Stimulated activated CD4-positive, alpha-beta T cell treated with anti-CD3 and anti-CD28 coated beads, Interleukin-1b, Interleukin-23, amount 100 ng/mL, for 24 hours (primary cell): ENCODE measurements at regions not wholly inside any gene's neighbourhood (a gene's known extent, or its start where the extent isn't known, plus 50 kb on each side); places are given as distances from the start of the nearest gene placed in this dataset.
"Not testable (repeated sequence)": the region's sequence is repeated elsewhere in the genome, so short reads cannot be mapped to it uniquely, and the experiment has no call there.

Experiments
- DNase-seq, 4 experiments: peaks; one replicate each; pipeline ENCODE4 v3.0.0-alpha.2; 2020; ENCODE audit warnings: low read depth in 4 of 4, low spot score in 1 of 4

DNA sequence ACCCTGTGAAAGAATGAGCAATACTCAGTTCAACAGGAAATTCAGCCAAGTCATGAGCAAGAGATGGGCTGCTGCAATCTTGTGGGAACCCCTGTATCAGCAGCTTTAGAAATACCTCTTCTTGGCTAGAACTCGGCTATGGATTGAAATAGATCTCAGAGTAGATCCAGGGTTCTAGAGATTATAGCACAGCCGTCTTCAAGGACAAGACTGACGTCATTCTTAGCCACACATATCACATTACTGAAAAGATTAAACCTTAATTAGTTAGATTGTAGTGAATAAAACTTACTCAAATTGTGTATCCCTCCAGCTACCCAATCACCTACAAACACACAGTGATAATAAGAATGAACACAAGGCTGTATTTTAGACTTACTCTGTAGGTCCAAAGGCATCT, 776.4 kb downstream of the EPHA4 start:
- no peak for DNase-seq

DNA sequence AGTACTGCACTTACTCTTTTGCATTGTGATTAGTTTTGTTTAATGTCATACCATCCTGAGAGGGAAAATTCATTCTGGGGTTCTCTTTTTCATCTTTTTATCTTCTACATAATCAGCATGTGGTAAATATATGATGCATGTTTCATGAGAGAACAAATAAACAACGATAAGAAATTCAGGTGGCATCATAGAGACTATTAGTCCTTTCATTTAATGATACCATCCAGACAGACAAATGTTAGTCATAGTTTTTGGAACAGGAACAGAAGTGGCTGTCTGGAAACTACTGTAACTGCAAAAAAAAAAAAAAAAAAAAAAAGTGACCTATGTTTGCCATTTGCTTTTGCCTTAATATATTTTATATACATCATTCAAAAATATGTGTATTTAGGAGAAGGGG, 761.0 kb downstream of the EPHA4 start:
- no peak for DNase-seq

DNA sequence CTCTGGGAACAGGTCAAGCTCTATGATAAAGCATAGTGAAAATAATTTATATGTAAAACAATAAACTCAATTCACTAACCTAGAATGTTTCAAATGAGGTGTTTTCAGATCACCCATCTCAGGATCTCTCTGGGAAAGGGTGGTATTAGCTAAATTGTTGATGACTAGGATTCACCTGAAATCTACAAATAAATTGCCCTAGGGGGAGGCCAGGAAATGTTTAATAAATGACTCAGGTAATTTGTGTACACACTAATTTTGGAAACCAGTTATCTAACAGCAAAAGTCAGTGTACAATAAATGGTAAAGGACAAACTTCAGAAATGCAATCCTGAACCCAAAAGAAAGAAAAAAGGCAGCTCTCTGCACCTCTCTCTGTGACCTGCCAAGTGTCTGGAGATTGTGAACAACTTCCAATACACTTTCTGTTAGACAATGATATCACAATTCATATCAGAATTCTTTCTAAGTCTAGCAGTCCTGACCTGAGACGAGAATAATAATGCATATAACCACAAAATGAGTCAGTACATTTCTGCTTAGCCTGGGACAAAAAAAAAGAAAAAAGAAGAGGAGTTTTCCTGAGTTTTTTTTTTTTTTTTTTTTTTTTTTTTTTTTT, 760.0 kb downstream of the EPHA4 start:
- DNase-seq: no peak

DNA sequence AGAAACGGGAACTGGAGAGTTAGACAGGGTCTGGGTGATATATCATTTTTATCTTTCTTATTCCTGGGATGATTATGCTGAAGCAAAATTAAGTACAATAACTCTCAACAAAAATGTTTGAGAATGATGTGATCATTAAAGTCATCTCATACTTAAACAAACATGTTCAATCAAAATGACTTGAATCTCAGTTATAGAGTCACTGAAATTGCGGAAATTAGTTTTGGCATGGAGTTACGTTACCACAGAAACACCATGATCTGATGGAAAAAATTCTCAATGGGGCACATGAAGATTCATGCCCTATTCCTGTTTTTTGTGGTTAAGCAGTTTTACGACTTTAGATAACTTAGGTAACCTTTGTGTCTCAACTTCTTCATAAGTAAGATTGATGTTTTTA, 757.7 kb downstream of the EPHA4 start:
- no peak for DNase-seq

DNA sequence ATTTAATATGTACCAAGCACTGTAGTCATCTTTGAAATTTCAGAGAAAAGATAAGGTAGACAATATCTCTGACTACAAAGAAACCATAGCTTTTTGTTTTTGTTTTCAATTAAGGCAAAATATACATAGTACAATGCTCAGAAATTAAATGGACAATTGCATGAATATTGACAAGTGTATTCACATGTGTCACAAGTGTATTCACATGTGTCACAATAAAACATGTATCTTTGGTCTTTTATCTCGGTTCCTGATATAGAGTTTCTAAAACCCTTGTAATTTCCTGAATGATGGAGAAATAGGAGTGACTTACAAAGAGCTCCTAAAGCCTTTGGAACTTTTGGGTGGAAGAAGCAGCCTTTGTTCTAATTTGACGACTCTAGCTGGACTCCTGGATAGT, 756.4 kb downstream of the EPHA4 start:
- DNase-seq: no peak

- no peak for DNase-seq
These were observed 750.4 kb downstream of the EPHA4 start for GRCh38 chr2:220821683-220822082.

DNA sequence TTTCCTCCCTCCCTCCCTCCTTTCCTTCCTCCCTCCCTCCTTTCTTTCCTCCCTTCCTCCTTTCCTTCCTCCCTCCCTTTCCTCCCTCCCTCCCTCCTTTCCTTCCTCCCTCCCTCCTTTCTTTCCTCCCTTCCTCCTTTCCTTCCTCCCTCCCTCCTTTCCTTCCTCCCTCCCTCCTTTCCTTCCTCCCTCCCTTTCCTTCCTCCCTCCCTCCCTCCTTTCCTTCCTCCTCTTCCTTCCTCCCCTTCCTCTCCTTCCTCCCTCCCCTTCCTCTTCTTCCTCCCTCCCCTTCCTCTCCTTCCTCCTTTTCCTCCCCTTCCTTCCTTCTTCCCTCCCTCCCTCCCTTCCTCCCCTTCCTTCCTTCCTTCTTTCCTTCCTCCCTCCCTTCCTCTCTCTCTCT, 748.5 kb downstream of the EPHA4 start:
- DNase-seq: not testable (repeated sequence)

- DNase-seq: no peak
These were observed 738.7 kb downstream of the EPHA4 start for GRCh38 chr2:220833446-220833845.

DNA sequence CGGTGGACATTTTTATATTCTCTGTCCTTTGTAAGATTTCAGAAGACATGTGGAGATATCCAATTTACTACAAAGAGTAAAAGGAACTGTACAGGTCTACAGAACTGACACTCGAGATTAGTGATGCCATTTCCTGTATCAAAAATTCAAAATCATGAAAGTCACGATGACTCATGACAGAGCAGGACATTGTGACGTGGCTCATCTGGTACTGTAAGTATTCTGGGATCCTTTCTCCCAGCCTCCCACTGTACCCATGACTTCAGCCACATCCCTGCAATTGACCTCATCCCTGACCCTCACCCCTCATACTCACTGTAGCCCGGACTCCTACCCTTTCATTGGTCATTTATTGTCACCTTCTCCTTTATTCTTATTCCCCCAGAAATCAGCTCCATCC, 736.5 kb downstream of the EPHA4 start:
- DNase-seq: no peak

- no peak for DNase-seq
These were observed 734.9 kb downstream of the EPHA4 start for GRCh38 chr2:220837226-220837625.

DNA sequence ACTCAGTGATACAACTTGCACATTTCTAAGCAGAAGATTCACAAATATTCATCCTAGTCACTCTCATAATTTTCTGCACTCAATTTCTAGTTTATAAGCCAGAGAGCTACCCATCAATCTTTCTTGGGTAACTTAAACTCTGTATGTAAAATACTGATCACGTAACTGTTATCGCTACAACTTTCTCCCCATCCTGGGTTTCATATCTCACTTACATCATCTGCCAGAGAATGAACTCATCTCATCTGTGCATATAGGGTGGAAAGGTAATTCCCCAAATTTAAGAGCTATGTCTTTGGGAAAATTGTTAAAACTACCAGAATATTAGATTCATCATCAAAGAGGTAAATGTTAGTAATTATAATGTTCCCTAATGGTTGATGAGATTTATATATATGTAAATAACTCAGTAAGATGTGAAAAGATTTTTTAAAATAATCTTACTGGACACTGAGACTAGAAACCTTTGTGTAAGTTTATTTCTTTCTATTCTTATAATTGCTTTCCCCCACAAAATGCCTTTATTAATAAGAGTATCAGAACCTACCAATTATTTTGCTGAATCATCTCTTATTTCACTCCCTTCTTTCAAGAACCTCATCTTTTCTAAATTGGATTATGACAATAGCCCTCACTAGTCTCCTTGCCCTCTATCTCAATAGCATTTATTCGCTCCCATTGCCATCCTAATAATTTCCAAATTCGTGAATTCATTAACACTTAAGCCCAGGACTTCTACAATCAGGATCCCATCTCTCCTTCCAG, 729.0 kb downstream of the EPHA4 start:
- DNase-seq: no peak

DNA sequence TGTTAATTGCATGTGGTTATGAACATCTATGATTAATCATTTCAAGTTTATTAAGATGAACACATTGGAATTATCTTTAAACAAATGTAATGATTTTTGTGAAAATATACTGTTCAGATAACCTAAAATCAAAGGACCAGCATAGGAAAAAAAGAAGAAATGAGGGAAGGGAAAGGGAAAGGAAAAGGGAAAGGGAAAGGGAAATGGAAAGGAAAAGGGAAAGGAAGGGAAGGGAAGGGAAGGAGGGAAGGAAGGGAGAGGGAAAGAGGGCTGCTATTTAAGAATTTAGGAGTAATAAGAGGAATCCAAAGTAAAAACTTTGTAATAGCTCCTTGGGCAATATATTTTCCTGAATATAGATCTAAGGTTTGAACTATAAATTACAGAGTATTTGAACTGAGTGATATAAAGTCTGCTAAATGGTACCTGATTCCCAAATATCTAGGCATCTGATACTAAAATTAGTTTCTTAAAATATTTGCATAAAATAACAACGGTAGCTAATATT, 726.3 kb downstream of the EPHA4 start:
- no peak for DNase-seq

GRCh38 chr2:220847006-220847405, 725.1 kb downstream of the EPHA4 start:
- no peak for DNase-seq

GRCh38 chr2:220847589-220847988, 724.5 kb downstream of the EPHA4 start:
- DNase-seq: no peak

DNA sequence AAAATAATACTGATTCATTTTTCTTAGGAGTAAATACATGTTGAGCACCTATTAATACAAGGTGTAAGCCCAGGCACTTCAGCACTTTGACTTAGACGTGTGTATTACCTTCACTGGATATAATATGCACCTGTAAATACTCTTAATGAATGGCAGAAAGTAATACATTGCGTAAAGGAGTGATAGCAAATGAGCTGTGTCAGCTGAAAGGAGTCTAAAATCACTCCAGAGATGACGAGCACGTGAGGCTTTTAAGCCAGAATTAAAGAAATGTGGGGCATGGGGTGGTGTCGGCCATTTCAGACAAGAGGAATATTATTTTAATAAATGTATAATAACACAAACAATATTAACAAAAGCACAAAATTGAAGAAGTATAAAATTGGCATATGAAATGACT, 722.7 kb downstream of the EPHA4 start:
- no peak for DNase-seq

- DNase-seq: no peak
These were observed 722.0 kb downstream of the EPHA4 start for GRCh38 chr2:220850116-220850515.

DNA sequence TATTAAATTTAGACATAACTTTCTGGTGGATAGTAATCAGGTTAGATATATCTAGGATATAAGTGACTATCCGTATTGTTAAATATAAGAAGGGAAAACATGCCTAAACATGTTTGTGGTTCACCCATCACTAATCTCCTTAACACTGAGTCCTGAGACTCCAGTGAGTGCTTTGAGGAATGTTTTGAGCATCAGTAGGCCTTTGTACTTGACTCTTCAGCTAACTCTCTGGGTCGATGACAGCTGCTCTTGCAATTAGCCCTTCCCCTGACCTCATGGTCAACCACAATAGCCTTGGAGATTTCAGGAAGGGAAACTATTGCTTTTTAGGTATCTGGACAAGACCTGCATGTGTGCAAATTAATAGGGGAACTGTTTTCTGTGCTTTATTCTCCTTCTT, 716.8 kb downstream of the EPHA4 start:
- DNase-seq: no peak

DNA sequence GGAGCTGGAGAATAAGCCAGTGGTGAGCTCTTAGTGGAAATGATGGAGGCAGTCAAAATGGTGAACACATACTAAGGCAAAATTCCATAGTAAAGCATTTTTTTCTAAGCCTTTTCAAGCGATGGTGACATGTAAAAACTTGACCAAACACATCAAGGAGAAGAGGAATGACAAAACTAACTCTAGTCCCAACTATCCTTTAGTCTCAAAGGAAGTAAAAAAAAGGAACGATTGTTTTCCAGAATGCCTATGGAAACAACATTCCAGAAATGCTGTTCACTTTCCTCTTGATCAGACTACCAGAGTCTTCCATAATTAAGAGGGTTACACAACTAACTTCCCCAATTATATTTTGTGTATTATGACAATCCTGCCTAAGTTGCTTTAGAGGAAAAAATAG, 715.6 kb downstream of the EPHA4 start:
- no peak for DNase-seq

- no peak for DNase-seq
These were observed 714.7 kb downstream of the EPHA4 start for GRCh38 chr2:220857368-220857767.

GRCh38 chr2:220858101-220858500, 714.0 kb downstream of the EPHA4 start:
- no peak for DNase-seq

DNA sequence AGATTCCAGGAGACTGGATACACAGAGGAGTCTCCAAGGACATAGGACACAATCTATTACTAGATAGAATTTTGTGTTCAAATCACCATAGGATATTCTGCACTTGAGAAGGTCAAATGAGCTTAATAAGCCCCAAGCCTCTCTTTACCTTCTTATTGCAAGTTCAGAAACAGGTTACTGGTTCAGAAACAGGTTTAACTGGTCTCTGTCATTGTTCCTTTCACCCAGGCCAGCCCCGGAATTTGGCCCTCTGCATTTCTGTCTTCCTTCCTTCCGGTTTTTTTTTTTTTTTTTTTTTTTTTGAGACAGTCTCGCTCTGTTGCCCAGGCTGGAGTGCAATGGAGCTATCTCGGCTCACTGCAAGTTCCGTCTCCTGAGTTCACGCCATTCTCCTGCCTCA, 700.2 kb downstream of the EPHA4 start:
- DNase-seq: no peak

DNA sequence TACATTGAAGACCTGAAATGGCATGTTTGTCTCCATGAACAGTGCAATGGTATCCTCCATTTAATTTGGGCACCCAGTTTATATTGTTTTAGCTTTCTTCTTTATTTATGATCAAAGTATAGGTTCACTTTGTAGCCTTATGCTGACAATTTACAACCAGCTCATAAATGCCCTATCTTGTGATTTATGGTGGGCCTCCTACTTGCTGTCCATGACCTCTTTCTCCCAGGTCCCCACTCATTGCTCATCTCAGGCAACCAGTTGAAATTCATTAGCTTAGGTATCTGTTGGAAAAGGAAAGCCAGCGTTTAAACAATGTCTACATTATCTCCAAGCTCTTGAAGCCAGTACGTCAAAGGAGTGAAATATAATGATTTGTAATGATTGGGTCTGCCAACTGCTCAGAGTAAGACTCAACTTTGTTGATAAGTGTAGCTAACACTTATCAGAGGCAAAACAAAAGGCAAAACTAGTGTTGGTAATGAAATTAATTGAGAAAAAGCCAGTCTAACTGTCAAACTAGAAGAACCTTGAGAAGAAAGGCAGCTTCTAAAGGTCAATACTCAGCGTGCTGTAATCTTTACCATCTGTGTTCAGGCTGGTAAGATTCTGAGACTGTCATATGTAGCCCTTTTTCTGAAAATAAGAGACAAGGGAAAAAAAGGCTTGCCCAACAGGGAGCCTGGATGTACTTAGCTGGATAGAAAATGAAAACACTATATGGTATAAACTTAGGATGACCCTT, 695.9 kb downstream of the EPHA4 start:
- no peak for DNase-seq
